Endothelial cell of umbilical vein (primary cell): ENCODE measurements at regions not wholly inside any gene's neighbourhood (a gene's known extent, or its start where the extent isn't known, plus 50 kb on each side); places are given as distances from the start of the nearest gene placed in this dataset.

Experiments used
- BruUV-seq: library from RNA; stranded (reverse); fragments of 400-500 nt; replicated peaks from 2 replicates; lab custom pipeline; 2021; lab: Mats Ljungman, UMichigan
- CTCF ChIA-PET: fragments of 300-600, 350-600 bp; sonication (Branson Sonifier 250); formaldehyde crosslinking; loops from one replicate; lab custom pipeline; 2021; ENCODE audit warnings: antibody characterized with exemption, inconsistent platforms; lab: Charles Lee
- POLR2A ChIA-PET: fragments of 300-600, 350-600 bp; sonication (Branson Sonifier 250); formaldehyde crosslinking; loops from one replicate; lab custom pipeline; 2021; ENCODE audit warnings: antibody characterized with exemption, inconsistent platforms; lab: Charles Lee
- DNase-seq: peaks from one replicate; pipeline ENCODE4 v3.0.0-alpha.2; 2011; ENCODE audit warnings: low read depth, low spot score
- FAIRE-seq: peaks from 2 replicates; lab custom pipeline; 2011; peaks lifted over from hg19 to GRCh38; lab: Jason Lieb, UNC
- H2AFZ ChIP-seq: 2 replicates; pipeline ENCODE4 v1.6.0; 2012; ENCODE audit warnings: low read depth, low read length, control low read depth, inconsistent platforms
- H3K27ac ChIP-seq: 2 replicates; pipeline ENCODE4 v1.5.1; 2011; ENCODE audit warnings: low read depth, mild to moderate bottlenecking, control low read depth, low read length, moderate library complexity; ENCODE audit not compliant: insufficient read depth
- H3K27me3 ChIP-seq, 2 experiments: 2 replicates each; pipeline versions ENCODE4 v1.6.0 to v1.6.1; 2011; ENCODE audit warnings: low read length in 2 of 2, mixed read lengths in 1 of 2; ENCODE audit not compliant: control insufficient read depth in 2 of 2, insufficient read depth in 2 of 2
- H3K36me3 ChIP-seq, 2 experiments: 2 replicates in 1 of 2; 3 replicates in 1 of 2; pipeline ENCODE4 v1.5.1; 2011; ENCODE audit warnings: low read length in 2 of 2, mild to moderate bottlenecking in 1 of 2, moderate library complexity in 1 of 2; ENCODE audit not compliant: control insufficient read depth in 2 of 2, insufficient read depth in 2 of 2; ENCODE audit errors: extremely low read depth in 1 of 2
- H3K4me1 ChIP-seq: 3 replicates; pipeline ENCODE4 v1.5.1; 2011; ENCODE audit warnings: mild to moderate bottlenecking, low read length; ENCODE audit not compliant: control insufficient read depth, insufficient read depth; ENCODE audit errors: extremely low read depth
- H3K4me2 ChIP-seq: 2 replicates; pipeline ENCODE4 v1.6.1; 2011; ENCODE audit warnings: low read length, control low read depth, mixed read lengths; ENCODE audit not compliant: insufficient read depth
- H3K4me3 ChIP-seq, 3 experiments: fragments of 200-600 bp in 1 of 3; sonication (generic), shearing (Covaris generic) in 1 of 3; replicated peaks in 1 of 3; 2 replicates each; pipeline ENCODE4 v1.5.1; 2011 to 2016; ENCODE audit warnings: control low read depth in 3 of 3, low read length in 3 of 3, mild to moderate bottlenecking in 2 of 3, inconsistent platforms in 1 of 3, low read depth in 1 of 3, moderate library complexity in 1 of 3; ENCODE audit not compliant: insufficient read depth in 1 of 3
- H3K79me2 ChIP-seq: 2 replicates; pipeline ENCODE4 v1.6.0; 2012; ENCODE audit warnings: low read length, inconsistent platforms; ENCODE audit not compliant: control insufficient read depth, insufficient read depth
- H3K9ac ChIP-seq: replicated peaks from 2 replicates; pipeline ENCODE3; 2011; ENCODE audit warnings: low read length, control low read depth; ENCODE audit not compliant: insufficient read depth; ENCODE audit errors: extremely low read depth
- H3K9me1 ChIP-seq: replicated peaks from 3 replicates; pipeline ENCODE4 v1.6.0; 2011; ENCODE audit warnings: mild to moderate bottlenecking, low read length; ENCODE audit not compliant: control insufficient read depth, insufficient read depth; ENCODE audit errors: extremely low read depth
- H3K9me3 ChIP-seq: replicated peaks from 2 replicates; pipeline ENCODE4 v1.5.1; 2012; ENCODE audit warnings: low read length, inconsistent platforms; ENCODE audit not compliant: control insufficient read depth, insufficient read depth
- H4K20me1 ChIP-seq: replicated peaks from 2 replicates; pipeline ENCODE3; 2011; ENCODE audit warnings: mild to moderate bottlenecking, low read length; ENCODE audit not compliant: control insufficient read depth, insufficient read depth; ENCODE audit errors: extremely low read depth
- EZH2 ChIP-seq: IDR thresholded peaks from 2 replicates; pipeline ENCODE4 v1.6.1; 2012; ENCODE audit warnings: borderline replicate concordance, low read depth, mild to moderate bottlenecking, moderate library complexity, low read length, inconsistent platforms; ENCODE audit not compliant: severe bottlenecking
- GATA2 ChIP-seq: IDR thresholded peaks from 2 replicates; pipeline ENCODE4 v1.7.0; 2011; ENCODE audit warnings: low read depth, mild to moderate bottlenecking, moderate library complexity, mixed read lengths, low read length; ENCODE audit not compliant: insufficient read length, insufficient read depth
- MYC ChIP-seq: IDR thresholded peaks from one replicate; pipeline ENCODE4 v1.6.1; 2011; ENCODE audit warnings: mild to moderate bottlenecking, low read depth, low read length
- POLR2A ChIP-seq: IDR thresholded peaks from 2 replicates; pipeline ENCODE4 v1.6.1; 2012; ENCODE audit warnings: low read depth, mild to moderate bottlenecking, control low read depth, low read length
- POLR2AphosphoS5 ChIP-seq: IDR thresholded peaks from 2 replicates; pipeline ENCODE4 v1.6.1; 2012; ENCODE audit warnings: low read depth, mild to moderate bottlenecking, control low read depth, low read length, moderate library complexity; ENCODE audit not compliant: insufficient read depth
- dilution Hi-C: fragments of 300-500 bp; cut with MboI; formaldehyde crosslinking; loops from one replicate; pipeline ENCODE4 v1.15.0; 2019; ENCODE audit warnings: low sequenced_read_pairs; ENCODE audit not compliant: extremely low pct_ligation_motif_present
- intact Hi-C: fragments of 100-400 bp; cut with micrococcal nuclease; formaldehyde crosslinking; loops from one replicate; pipeline ENCODE4 v1.10.0; 2022
- TF ChIP-seq, protein P1 (sequence below), 2 donors: IDR thresholded peaks; 1 replicate in 1 of 2; 2 replicates in 1 of 2; pipeline ENCODE4 v1.5.1; 2011; ENCODE audit warnings: low read length in 2 of 2, mild to moderate bottlenecking in 2 of 2, moderate library complexity in 2 of 2, control low read depth in 1 of 2, inconsistent platforms in 1 of 2, low read depth in 1 of 2; ENCODE audit not compliant: insufficient read depth in 1 of 2; ENCODE audit errors: extremely low read depth in 1 of 2
- TF ChIP-seq, protein P2 (sequence below): IDR thresholded peaks from 2 replicates; pipeline ENCODE4 v1.6.1; 2011; ENCODE audit not compliant: insufficient read depth, insufficient read length

DNA sequence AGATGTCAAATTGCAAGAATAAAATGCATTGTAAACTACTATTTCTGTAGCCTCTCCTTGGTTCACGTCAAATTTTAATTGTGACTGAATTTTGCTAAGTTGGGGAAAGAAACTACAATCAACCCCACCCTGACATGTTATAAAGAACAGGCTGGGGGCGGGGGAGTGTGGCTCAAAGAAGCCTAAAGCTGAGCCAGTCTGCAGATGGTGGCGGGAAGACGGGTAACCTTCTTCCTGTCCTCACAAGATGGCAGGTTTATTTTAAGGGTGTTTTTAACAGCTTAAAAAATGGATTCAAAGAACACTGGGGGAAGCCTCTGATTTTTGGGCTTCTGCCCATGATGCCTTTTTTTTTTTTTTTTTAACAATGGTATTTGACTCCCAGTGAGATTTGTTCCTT, 68.5 kb upstream of the MELK start:
- H3K4me2 ChIP-seq: no peak overlapping the region
- ChIA-PET CTCF (no interaction called here), POLR2A (no interaction called here)
- H3K4me3 ChIP-seq: no peak overlapping the region
- no TSS peak for BruUV-seq
- peaks cover 5 to 13% of the 10 kb centered on the region in 2 experiments for H3K27me3 ChIP-seq
- no peak overlapping the region for H3K9ac ChIP-seq
- FAIRE-seq: no peak
- H3K36me3 ChIP-seq: no peaks in the 10 kb centered on the region
- intact Hi-C loops: no loop called here
- H3K79me2 ChIP-seq: no peaks in the 10 kb centered on the region
- H3K9me3 ChIP-seq: no peaks in the 10 kb centered on the region
- no peak overlapping the region for H2AFZ ChIP-seq
- no peak for DNase-seq
- TF ChIP-seq POLR2AphosphoS5 (no peak), POLR2A (no peak), EZH2 (no peak), GATA2 (no peak), MYC (no peak)
- TF ChIP-seq, protein P1, sequence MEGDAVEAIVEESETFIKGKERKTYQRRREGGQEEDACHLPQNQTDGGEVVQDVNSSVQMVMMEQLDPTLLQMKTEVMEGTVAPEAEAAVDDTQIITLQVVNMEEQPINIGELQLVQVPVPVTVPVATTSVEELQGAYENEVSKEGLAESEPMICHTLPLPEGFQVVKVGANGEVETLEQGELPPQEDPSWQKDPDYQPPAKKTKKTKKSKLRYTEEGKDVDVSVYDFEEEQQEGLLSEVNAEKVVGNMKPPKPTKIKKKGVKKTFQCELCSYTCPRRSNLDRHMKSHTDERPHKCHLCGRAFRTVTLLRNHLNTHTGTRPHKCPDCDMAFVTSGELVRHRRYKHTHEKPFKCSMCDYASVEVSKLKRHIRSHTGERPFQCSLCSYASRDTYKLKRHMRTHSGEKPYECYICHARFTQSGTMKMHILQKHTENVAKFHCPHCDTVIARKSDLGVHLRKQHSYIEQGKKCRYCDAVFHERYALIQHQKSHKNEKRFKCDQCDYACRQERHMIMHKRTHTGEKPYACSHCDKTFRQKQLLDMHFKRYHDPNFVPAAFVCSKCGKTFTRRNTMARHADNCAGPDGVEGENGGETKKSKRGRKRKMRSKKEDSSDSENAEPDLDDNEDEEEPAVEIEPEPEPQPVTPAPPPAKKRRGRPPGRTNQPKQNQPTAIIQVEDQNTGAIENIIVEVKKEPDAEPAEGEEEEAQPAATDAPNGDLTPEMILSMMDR (IDR thresholded peaks at IDR 0.05; ENCODE audit: extremely low read depth in 1 of 2, insufficient read depth in 1 of 2, low read depth in 1 of 2, low read length in 2 of 2): no peak
- TF ChIP-seq, protein P2, sequence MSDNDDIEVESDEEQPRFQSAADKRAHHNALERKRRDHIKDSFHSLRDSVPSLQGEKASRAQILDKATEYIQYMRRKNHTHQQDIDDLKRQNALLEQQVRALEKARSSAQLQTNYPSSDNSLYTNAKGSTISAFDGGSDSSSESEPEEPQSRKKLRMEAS: no peak
- no peak overlapping the region for H3K27ac ChIP-seq
- no peaks in the 10 kb centered on the region for H4K20me1 ChIP-seq
- no peaks in the 10 kb centered on the region for H3K9me1 ChIP-seq
- no peaks in the 10 kb centered on the region for H3K4me1 ChIP-seq
- dilution Hi-C loops: no loop called here
